Karpas-422 (cell line): ENCODE measurements at regions not wholly inside any gene's neighbourhood (a gene's known extent, or its start where the extent isn't known, plus 50 kb on each side); places are given as distances from the start of the nearest gene placed in this dataset.

Experiments used
- DNase-seq: peaks from one replicate; pipeline ENCODE4 v3.0.0-alpha.2; 2015
- H2AFZ ChIP-seq: fragments of 200-600 bp; sonication (generic); 2 replicates; pipeline ENCODE4 v1.6.1; 2014; ENCODE audit warnings: antibody characterized with exemption, low read length, mixed read lengths
- H3K27ac ChIP-seq: fragments of 200-600 bp; sonication (generic); 2 replicates; pipeline ENCODE4 v1.5.1; 2014; ENCODE audit warnings: mild to moderate bottlenecking, low read length, moderate library complexity
- H3K27me3 ChIP-seq: fragments of 200-600 bp; sonication (generic); 2 replicates; pipeline ENCODE4 v1.6.1; 2014; ENCODE audit warnings: low read length, mixed read lengths
- H3K36me3 ChIP-seq: fragments of 200-600 bp; sonication (generic); 2 replicates; pipeline ENCODE4 v1.6.1; 2014; ENCODE audit warnings: low read length, mixed read lengths; ENCODE audit not compliant: insufficient read depth
- H3K4me1 ChIP-seq: fragments of 200-600 bp; sonication (generic); 2 replicates; pipeline ENCODE4 v1.6.1; 2014; ENCODE audit warnings: mild to moderate bottlenecking, low read length, mixed read lengths
- H3K4me2 ChIP-seq: fragments of 200-600 bp; sonication (generic); 2 replicates; pipeline ENCODE4 v1.6.1; 2014; ENCODE audit warnings: low read length, low read depth, mild to moderate bottlenecking; ENCODE audit not compliant: poor library complexity, severe bottlenecking
- H3K4me3 ChIP-seq: fragments of 200-600 bp; sonication (generic); 2 replicates; pipeline ENCODE4 v1.5.1; 2014; ENCODE audit warnings: mild to moderate bottlenecking, antibody characterized with exemption, low read length, mixed read lengths
- H3K79me2 ChIP-seq: fragments of 200-600 bp; sonication (generic); 2 replicates; pipeline ENCODE4 v1.6.1; 2014; ENCODE audit warnings: mild to moderate bottlenecking, low read length, mixed read lengths
- H3K9ac ChIP-seq: fragments of 200-600 bp; sonication (generic); 2 replicates; pipeline ENCODE4 v1.6.0; 2014; ENCODE audit warnings: low read length
- H3K9me2 ChIP-seq: fragments of 200-600 bp; sonication (generic), shearing (Covaris generic); replicated peaks from 2 replicates; pipeline ENCODE4 v1.6.0; 2014; ENCODE audit warnings: mild to moderate bottlenecking, low read length, moderate library complexity; ENCODE audit not compliant: insufficient read depth
- H3K9me3 ChIP-seq: fragments of 300-700, 200-600 bp; sonication (generic); 2 replicates; pipeline ENCODE4 v1.6.1; 2014; ENCODE audit warnings: low read length, mixed read lengths
- H4K20me1 ChIP-seq: fragments of 200-600 bp; sonication (generic); 2 replicates; pipeline ENCODE4 v1.6.1; 2014; ENCODE audit warnings: mild to moderate bottlenecking, antibody characterized with exemption, low read length, low read depth; ENCODE audit not compliant: insufficient read depth

- Histone ChIP-seq H3K79me2 (no peaks in the 10 kb centered on the region), H3K9ac (no peak overlapping the region), H3K36me3 (no peaks in the 10 kb centered on the region), H3K4me3 (no peak overlapping the region), H4K20me1 (no peaks in the 10 kb centered on the region), H3K4me2 (no peak overlapping the region), H3K9me2 (no peaks in the 10 kb centered on the region), H3K27me3 (no peaks in the 10 kb centered on the region), H3K9me3 (no peaks in the 10 kb centered on the region), H2AFZ (no peak overlapping the region), H3K27ac (no peak overlapping the region), H3K4me1 (no peaks in the 10 kb centered on the region)
- DNase-seq, result no peak
Observed at GRCh38 chr20:48262466-48262865, 477.2 kb upstream of the SULF2 start.

GRCh38 chr20:48261398-48261910 is 476.2 kb upstream of the SULF2 start:
- no peak for DNase-seq
- H3K36me3 ChIP-seq, result no peaks in the 10 kb centered on the region
- H3K27ac ChIP-seq, result no peak overlapping the region
- no peak overlapping the region for H2AFZ ChIP-seq
- no peaks in the 10 kb centered on the region for H4K20me1 ChIP-seq
- no peak overlapping the region for H3K9ac ChIP-seq
- no peaks in the 10 kb centered on the region for H3K9me3 ChIP-seq
- no peaks in the 10 kb centered on the region for H3K4me1 ChIP-seq
- H3K27me3 ChIP-seq, result no peaks in the 10 kb centered on the region
- no peak overlapping the region for H3K4me3 ChIP-seq
- H3K9me2 ChIP-seq, result no peaks in the 10 kb centered on the region
- no peak overlapping the region for H3K4me2 ChIP-seq
- no peaks in the 10 kb centered on the region for H3K79me2 ChIP-seq

GRCh38 chr20:48260129-48260756 is 475.0 kb upstream of the SULF2 start:
- Histone ChIP-seq H2AFZ (no peak overlapping the region), H4K20me1 (no peaks in the 10 kb centered on the region), H3K79me2 (no peaks in the 10 kb centered on the region), H3K4me1 (no peaks in the 10 kb centered on the region), H3K9ac (no peak overlapping the region), H3K36me3 (no peaks in the 10 kb centered on the region), H3K4me3 (no peak overlapping the region), H3K27me3 (no peaks in the 10 kb centered on the region; the same call in 1 of the 2 replicates), H3K9me2 (no peaks in the 10 kb centered on the region), H3K4me2 (no peak overlapping the region), H3K9me3 (no peaks in the 10 kb centered on the region), H3K27ac (no peak overlapping the region)
- DNase-seq, result no peak

- Histone ChIP-seq H3K9me2 (no peaks in the 10 kb centered on the region), H3K9ac (no peak overlapping the region), H3K79me2 (no peaks in the 10 kb centered on the region), H2AFZ (no peak overlapping the region), H3K27ac (no peak overlapping the region), H3K27me3 (no peaks in the 10 kb centered on the region; the same call in 1 of the 2 replicates), H3K36me3 (no peaks in the 10 kb centered on the region), H3K4me1 (no peaks in the 10 kb centered on the region), H3K9me3 (no peaks in the 10 kb centered on the region), H4K20me1 (no peaks in the 10 kb centered on the region), H3K4me3 (no peak overlapping the region), H3K4me2 (no peak overlapping the region)
- DNase-seq, result no peak
Observed at GRCh38 chr20:48259456-48259855, 474.2 kb upstream of the SULF2 start.

- Histone ChIP-seq H3K4me1 (no peaks in the 10 kb centered on the region), H3K27me3 (no peaks in the 10 kb centered on the region; the same call in 1 of the 2 replicates), H3K9ac (no peak overlapping the region), H3K27ac (no peak overlapping the region), H3K4me2 (no peak overlapping the region), H2AFZ (no peak overlapping the region), H3K9me2 (no peaks in the 10 kb centered on the region), H3K79me2 (no peaks in the 10 kb centered on the region), H4K20me1 (no peaks in the 10 kb centered on the region), H3K9me3 (no peaks in the 10 kb centered on the region), H3K4me3 (no peak overlapping the region), H3K36me3 (no peaks in the 10 kb centered on the region)
- no peak for DNase-seq
Observed at GRCh38 chr20:48257833-48258232, 472.6 kb upstream of the SULF2 start.

- no peak for DNase-seq
- no peak overlapping the region for H3K4me2 ChIP-seq
- H2AFZ ChIP-seq, result no peak overlapping the region
- no peak overlapping the region for H3K4me3 ChIP-seq
- no peaks in the 10 kb centered on the region for H3K79me2 ChIP-seq
- no peaks in the 10 kb centered on the region for H4K20me1 ChIP-seq
- H3K36me3 ChIP-seq, result no peaks in the 10 kb centered on the region
- no peaks in the 10 kb centered on the region for H3K4me1 ChIP-seq
- H3K27me3 ChIP-seq, result no peaks in the 10 kb centered on the region
- H3K9me3 ChIP-seq, result no peaks in the 10 kb centered on the region
- no peak overlapping the region for H3K9ac ChIP-seq
- H3K9me2 ChIP-seq, result no peaks in the 10 kb centered on the region
- no peak overlapping the region for H3K27ac ChIP-seq
Observed at GRCh38 chr20:48247961-48248360, 462.7 kb upstream of the SULF2 start.

GRCh38 chr20:48246061-48246790 is 460.9 kb upstream of the SULF2 start:
- no peaks in the 10 kb centered on the region for H3K27me3 ChIP-seq
- H3K9me3 ChIP-seq, result no peaks in the 10 kb centered on the region
- H3K4me1 ChIP-seq, result no peaks in the 10 kb centered on the region
- H3K27ac ChIP-seq, result no peak overlapping the region
- H3K79me2 ChIP-seq, result no peaks in the 10 kb centered on the region
- H4K20me1 ChIP-seq, result no peaks in the 10 kb centered on the region
- no peak overlapping the region for H3K4me3 ChIP-seq
- H2AFZ ChIP-seq, result no peak overlapping the region
- H3K9ac ChIP-seq, result no peak overlapping the region
- no peaks in the 10 kb centered on the region for H3K9me2 ChIP-seq
- H3K4me2 ChIP-seq, result no peak overlapping the region
- DNase-seq, result no peak
- no peaks in the 10 kb centered on the region for H3K36me3 ChIP-seq

- Histone ChIP-seq H3K4me3 (no peak overlapping the region), H3K4me2 (no peak overlapping the region), H3K4me1 (no peaks in the 10 kb centered on the region), H3K79me2 (no peaks in the 10 kb centered on the region), H3K9me3 (no peaks in the 10 kb centered on the region), H2AFZ (no peak overlapping the region), H3K9ac (no peak overlapping the region), H3K27me3 (no peaks in the 10 kb centered on the region), H3K27ac (no peak overlapping the region), H4K20me1 (no peaks in the 10 kb centered on the region), H3K36me3 (no peaks in the 10 kb centered on the region), H3K9me2 (no peaks in the 10 kb centered on the region)
- no peak for DNase-seq
Observed at GRCh38 chr20:48242623-48243022, 457.3 kb upstream of the SULF2 start.
